OCI-LY1 (cell line): ENCODE measurements at regions not wholly inside any gene's neighbourhood (a gene's known extent, or its start where the extent isn't known, plus 50 kb on each side); places are given as distances from the start of the nearest gene placed in this dataset.

ENCODE experiments used
- CTCF ChIP-seq: fragments of 200-600 bp; sonication (generic), shearing (Covaris generic); IDR thresholded peaks from 2 replicates; pipeline ENCODE4 v1.5.1; 2017; ENCODE audit warnings: mild to moderate bottlenecking, antibody characterized with exemption, low read length, moderate library complexity, mixed read lengths
- EZH2 ChIP-seq: fragments of 200-600 bp; sonication (generic), shearing (Covaris generic); IDR thresholded peaks from 2 replicates; pipeline ENCODE4 v1.8.0; 2017; ENCODE audit warnings: borderline replicate concordance, mixed run types, mild to moderate bottlenecking, antibody characterized with exemption, low read length, moderate library complexity, mixed read lengths

GRCh38 chr6:1076531-1077459, 235.1 kb upstream of the FOXQ1 start:
- no peak for TF ChIP-seq CTCF
- no peak for TF ChIP-seq EZH2
